Suprapubic skin (tissue), 3 donors: ENCODE measurements at regions not wholly inside any gene's neighbourhood (a gene's known extent, or its start where the extent isn't known, plus 50 kb on each side); places are given as distances from the start of the nearest gene placed in this dataset.

Experiments used
- CTCF ChIP-seq, 2 donors: fragments of 200-600 bp in 1 of 2; fragments of 450-650 bp in 1 of 2; sonication (generic) in 1 of 2; IDR thresholded peaks; one replicate each; pipeline ENCODE4 v1.5.1; 2016 to 2019; ENCODE audit warnings: antibody characterized with exemption in 2 of 2, mild to moderate bottlenecking in 1 of 2, moderate library complexity in 1 of 2
- POLR2A ChIP-seq, 2 donors: fragments of 450-650 bp; IDR thresholded peaks; one replicate each; pipeline ENCODE4 v1.6.1; 2017; ENCODE audit warnings: antibody characterized with exemption in 2 of 2, mild to moderate bottlenecking in 2 of 2, moderate library complexity in 2 of 2

DNA sequence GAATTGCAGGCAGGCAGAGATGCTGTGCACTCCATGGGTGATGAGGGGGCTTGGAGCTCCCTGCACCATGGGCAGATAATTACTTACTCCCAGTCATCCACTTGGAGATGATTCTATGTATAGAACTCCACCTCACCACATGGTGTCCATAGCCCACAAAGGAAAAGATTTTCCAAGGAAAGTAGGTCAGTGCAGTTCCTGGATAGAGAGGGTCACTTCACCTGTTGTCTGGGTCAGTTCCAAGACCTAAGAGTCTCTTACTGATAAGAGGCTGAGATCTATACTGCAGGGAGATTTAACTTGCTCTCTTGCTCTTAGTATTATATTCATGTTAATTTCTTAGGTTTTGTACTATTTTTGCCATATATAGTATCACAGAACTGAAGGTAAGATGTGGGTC, 113.9 kb upstream of the BRINP1 start:
- TF ChIP-seq CTCF (IDR thresholded peaks at IDR 0.05) (no peak), POLR2A (IDR thresholded peaks at IDR 0.05) (no peak)
